Brain microvascular endothelial cell (primary cell): ENCODE measurements at regions not wholly inside any gene's neighbourhood (a gene's known extent, or its start where the extent isn't known, plus 50 kb on each side); places are given as distances from the start of the nearest gene placed in this dataset.

ENCODE experiments used
- DNase-seq: peaks from one replicate; pipeline ENCODE4 v3.0.0-alpha.2; 2020
- H3K27ac ChIP-seq: fragments of 250-450 bp; sonication (Bioruptor Pico); 2 replicates; pipeline ENCODE4 v1.5.1; 2020; ENCODE audit warnings: mild to moderate bottlenecking, moderate library complexity
- H3K27me3 ChIP-seq: fragments of 250-450 bp; sonication (Bioruptor Pico); replicated peaks from 2 replicates; pipeline ENCODE4 v1.5.1; 2020; ENCODE audit warnings: mild to moderate bottlenecking
- H3K36me3 ChIP-seq: fragments of 250-450 bp; sonication (Bioruptor Pico); replicated peaks from 2 replicates; pipeline ENCODE4 v1.5.1; 2020; ENCODE audit warnings: mild to moderate bottlenecking
- H3K4me3 ChIP-seq: 2 replicates; pipeline ENCODE4 v1.5.1; 2011; ENCODE audit warnings: low read depth, mild to moderate bottlenecking, control low read depth, low read length, moderate library complexity
- in situ Hi-C: cut with HindIII; loops from 2 replicates; pipeline ENCODE4 v1.10.0; 2017; ENCODE audit warnings: low sequenced_read_pairs, low pct_ligation_motif_present
- TF ChIP-seq, protein P1 (sequence below): IDR thresholded peaks from 2 replicates; pipeline ENCODE4 v1.5.1; 2011; ENCODE audit warnings: low read depth, mild to moderate bottlenecking, moderate library complexity, low read length, control low read depth, inconsistent platforms; ENCODE audit errors: missing control alignments

DNA sequence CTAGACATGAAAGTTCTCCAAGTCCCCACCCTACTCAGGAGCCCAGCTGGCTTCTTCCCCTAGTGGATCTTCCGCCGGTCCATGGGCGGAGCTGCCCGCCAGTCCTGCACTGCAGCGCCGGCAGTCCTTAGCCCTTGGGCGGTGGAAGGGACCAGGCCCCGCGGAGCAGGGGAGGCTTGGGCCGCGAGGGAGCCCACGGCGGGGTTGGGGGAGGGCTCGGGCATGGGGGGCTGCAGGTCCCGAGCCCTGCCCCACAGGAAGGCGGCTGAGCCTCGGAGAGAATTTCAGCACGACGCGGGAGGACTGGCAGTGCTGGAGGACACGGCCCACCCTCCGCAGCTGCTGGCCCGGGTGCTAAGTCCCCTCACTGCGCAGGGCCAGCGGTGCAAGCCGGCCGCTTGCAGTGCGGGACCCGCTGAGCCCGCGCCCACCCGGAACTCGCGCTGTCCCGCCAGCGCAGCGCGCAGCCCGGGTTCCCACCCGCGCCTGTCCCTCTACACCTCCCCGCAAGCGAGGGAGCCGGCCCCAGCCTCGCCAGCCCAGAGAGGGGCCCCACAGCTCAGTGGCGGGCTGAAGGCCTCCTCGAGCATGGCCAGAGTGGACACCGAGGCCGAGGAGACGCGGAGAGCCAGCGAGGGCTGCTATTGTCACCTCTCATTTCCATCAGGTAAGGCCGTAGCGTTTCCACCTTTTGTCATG lies 1398.6 kb downstream of the MRPL39 start:
- in situ Hi-C loops, result no loop called here

DNA sequence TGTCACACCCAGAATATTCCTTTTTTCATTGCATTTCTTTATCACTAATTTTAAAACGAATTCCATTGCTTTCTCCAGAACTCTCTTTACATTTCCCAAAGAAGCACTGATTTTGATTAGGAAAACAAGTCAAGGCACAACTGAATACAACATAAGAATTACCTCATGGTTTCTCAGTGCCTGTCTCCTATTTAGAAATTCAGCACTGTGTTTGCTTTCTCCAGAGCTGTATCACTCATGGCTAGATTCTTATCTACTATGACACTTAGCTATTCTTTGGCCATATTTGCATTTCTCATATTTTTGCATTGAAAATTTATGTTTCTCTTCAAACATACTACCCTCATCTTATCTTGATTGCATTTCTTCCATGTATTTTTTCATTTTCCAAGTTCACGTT lies 1402.0 kb downstream of the MRPL39 start:
- Histone ChIP-seq H3K36me3 (no peaks in the 10 kb centered on the region), H3K4me3 (no peak overlapping the region), H3K27me3 (no peaks in the 10 kb centered on the region), H3K27ac (no peak overlapping the region)
- TF ChIP-seq, protein P1, sequence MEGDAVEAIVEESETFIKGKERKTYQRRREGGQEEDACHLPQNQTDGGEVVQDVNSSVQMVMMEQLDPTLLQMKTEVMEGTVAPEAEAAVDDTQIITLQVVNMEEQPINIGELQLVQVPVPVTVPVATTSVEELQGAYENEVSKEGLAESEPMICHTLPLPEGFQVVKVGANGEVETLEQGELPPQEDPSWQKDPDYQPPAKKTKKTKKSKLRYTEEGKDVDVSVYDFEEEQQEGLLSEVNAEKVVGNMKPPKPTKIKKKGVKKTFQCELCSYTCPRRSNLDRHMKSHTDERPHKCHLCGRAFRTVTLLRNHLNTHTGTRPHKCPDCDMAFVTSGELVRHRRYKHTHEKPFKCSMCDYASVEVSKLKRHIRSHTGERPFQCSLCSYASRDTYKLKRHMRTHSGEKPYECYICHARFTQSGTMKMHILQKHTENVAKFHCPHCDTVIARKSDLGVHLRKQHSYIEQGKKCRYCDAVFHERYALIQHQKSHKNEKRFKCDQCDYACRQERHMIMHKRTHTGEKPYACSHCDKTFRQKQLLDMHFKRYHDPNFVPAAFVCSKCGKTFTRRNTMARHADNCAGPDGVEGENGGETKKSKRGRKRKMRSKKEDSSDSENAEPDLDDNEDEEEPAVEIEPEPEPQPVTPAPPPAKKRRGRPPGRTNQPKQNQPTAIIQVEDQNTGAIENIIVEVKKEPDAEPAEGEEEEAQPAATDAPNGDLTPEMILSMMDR, result no peak
- no peak for DNase-seq
- in situ Hi-C loops, result no loop called here

More for the DNA sequence above, 1398.6 kb downstream of the MRPL39 start:
- no peak overlapping the region for H3K27ac ChIP-seq
- no peak for DNase-seq
- H3K27me3 ChIP-seq, result no peaks in the 10 kb centered on the region
- no peak overlapping the region for H3K4me3 ChIP-seq
- no peaks in the 10 kb centered on the region for H3K36me3 ChIP-seq
- TF ChIP-seq, protein P1, result no peak

DNA sequence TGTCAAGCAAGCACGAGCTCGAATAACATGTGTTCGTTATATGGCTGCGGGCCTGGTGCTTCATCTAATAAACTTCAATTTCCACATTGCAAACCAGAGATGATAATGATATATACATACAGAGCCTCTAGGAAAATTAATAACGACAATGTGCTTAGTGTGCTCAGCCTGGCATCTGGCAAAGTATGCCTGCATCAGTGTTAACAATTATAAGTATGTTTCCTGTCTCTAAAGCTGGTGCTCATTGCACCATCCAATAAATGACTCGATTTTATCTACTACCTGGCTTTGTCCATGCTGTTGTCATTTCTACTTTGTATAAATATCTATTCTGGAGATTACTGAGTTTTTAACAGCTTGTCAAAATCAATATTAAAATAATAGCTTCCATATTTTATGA lies 1402.6 kb downstream of the MRPL39 start:
- no peak for DNase-seq
- in situ Hi-C loops, result no loop called here

DNA sequence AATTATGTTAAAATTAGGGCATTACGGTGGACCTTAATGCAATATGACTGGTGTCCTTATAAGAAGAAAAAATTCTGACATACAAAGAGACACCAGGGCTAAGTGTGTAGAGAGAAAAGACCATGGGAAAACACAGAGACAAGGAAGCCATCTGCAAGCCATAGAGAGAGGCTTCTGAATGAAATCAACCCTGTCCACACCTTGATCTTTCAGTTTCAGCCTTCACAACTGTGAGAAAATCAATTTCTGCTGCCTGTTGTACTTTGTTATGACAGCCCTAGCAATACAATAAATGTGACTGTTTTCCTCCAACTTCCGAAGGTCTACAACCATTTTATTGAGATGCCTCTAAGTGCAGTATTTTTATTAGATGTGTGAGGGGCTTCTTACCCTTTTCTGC lies 1407.2 kb downstream of the MRPL39 start:
- TF ChIP-seq, protein P1, result no peak
- H3K36me3 ChIP-seq, result no peaks in the 10 kb centered on the region
- in situ Hi-C loops, result no loop called here
- H3K27ac ChIP-seq, result no peak overlapping the region
- H3K27me3 ChIP-seq, result no peaks in the 10 kb centered on the region
- DNase-seq, result no peak
- H3K4me3 ChIP-seq, result no peak overlapping the region

More for the DNA sequence above, 1402.6 kb downstream of the MRPL39 start:
- H3K27ac ChIP-seq, result no peak overlapping the region
- TF ChIP-seq, protein P1, result no peak
- no peak overlapping the region for H3K4me3 ChIP-seq
- H3K36me3 ChIP-seq, result no peaks in the 10 kb centered on the region
- H3K27me3 ChIP-seq, result no peaks in the 10 kb centered on the region

DNA sequence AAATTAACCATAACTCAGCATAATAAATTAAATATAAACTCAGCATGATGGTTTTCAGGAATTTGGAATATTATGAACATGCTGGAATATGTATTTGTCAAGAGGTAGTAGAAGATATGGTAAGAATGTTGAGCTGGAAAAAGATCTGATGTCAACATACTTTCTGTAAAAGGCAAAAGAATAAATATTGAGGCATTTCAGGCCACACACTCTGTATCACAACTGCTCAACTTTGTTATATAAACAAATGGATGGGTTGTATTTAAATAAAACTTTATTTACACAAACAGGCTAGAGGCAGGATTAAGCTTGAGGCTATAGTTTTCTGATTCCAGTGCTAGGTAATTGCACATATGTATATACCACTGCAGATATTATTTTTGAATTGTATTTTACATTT lies 1409.4 kb downstream of the MRPL39 start:
- H3K27me3 ChIP-seq, result no peaks in the 10 kb centered on the region
- H3K27ac ChIP-seq, result no peak overlapping the region
- in situ Hi-C loops, result no loop called here
- DNase-seq, result no peak
- TF ChIP-seq, protein P1, result no peak
- H3K36me3 ChIP-seq, result no peaks in the 10 kb centered on the region
- no peak overlapping the region for H3K4me3 ChIP-seq

DNA sequence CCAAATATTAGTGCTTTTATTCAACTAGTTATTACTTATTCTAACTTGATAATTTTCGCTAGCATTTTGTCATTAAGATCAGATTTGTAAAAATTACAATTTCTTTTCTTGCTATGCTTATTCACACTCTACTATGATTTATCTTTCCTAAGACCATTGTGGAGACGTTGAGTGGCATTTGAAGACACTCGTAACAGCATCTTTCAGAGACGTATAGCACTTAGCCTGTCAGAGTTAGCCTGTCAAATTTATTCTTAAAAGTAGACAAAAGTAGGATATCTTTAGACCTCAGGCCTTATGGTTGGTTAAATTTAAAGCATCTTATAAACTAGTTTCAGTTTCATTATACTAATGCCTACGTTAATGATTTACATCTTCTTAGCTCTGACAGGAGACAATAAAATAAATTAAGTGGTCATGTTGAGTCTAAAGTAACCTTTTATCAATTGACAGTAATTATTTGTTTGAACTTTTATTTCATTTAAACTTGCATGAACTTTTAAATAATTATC lies 1410.1 kb downstream of the MRPL39 start:
- in situ Hi-C loops, result no loop called here
- Histone ChIP-seq H3K36me3 (no peaks in the 10 kb centered on the region), H3K27me3 (no peaks in the 10 kb centered on the region), H3K4me3 (no peak overlapping the region), H3K27ac (no peak overlapping the region)
- TF ChIP-seq, protein P1, result no peak
- no peak for DNase-seq
